ACHN (cell line): ENCODE measurements at regions not wholly inside any gene's neighbourhood (a gene's known extent, or its start where the extent isn't known, plus 50 kb on each side); places are given as distances from the start of the nearest gene placed in this dataset.
"Not testable (repeated sequence)": the region's sequence is repeated elsewhere in the genome, so short reads cannot be mapped to it uniquely, and the experiment has no call there.

Experiments used
- DNase-seq: peaks from one replicate; pipeline ENCODE4 v3.0.0-alpha.2; 2015
- in situ Hi-C: cut with HindIII; loops from 2 replicates; pipeline ENCODE4 v1.10.0; 2017; ENCODE audit warnings: low sequenced_read_pairs, low pct_ligation_motif_present, low pct_unique_long_range_greater_than_20kb

DNA sequence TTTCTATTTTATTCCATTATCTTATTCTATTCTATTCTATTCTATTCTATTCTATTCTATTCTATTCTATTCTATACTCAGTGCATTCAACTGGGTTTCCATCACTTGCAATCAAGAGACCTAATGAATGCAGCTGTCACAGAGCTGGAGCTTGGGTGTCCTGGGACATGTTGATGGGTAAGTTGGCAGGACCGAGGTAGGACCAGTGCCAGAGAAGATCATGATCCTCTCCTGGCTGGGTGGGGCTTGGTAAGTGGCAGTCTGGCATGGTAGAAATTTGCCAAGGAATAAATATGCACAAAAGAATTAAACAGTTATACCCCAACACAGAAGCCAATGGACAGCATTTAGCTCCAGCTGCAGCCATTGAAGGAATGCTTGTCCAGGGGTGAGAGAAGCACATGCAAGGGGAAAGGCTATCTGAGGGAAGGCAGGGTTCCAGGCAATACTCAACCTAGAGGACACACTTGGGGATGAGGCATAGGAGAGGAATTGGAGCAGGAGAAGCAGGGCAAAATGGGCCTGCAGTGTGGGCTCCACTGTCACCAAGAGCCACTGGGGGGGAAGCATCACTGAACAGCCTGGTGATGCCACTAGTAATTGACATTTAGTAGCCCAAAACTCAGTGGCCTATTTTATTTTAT is 97.0 kb upstream of the CD82 start:
- no peak for DNase-seq
- in situ Hi-C loops: no loop called here

DNA sequence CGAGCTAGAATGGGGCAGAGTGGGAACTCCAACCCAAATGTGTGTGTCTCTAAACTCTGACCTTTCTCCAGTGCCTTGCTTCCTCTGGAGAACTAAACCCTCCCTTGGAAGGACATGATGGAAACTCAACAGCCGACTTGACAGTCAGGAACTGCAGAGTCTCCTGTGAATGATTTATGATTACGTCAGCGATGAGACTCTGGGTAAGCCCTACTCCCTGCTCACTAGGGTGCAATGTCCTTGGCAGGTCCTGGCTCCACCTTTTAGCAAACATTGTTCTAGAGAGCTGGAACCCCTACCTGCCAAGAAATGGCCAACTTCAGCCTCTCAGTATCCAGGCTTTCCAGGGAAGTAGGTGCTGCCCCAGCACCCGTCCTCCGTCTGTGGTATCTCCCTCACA is 96.1 kb upstream of the CD82 start:
- in situ Hi-C loops: no loop called here
- no peak for DNase-seq

DNA sequence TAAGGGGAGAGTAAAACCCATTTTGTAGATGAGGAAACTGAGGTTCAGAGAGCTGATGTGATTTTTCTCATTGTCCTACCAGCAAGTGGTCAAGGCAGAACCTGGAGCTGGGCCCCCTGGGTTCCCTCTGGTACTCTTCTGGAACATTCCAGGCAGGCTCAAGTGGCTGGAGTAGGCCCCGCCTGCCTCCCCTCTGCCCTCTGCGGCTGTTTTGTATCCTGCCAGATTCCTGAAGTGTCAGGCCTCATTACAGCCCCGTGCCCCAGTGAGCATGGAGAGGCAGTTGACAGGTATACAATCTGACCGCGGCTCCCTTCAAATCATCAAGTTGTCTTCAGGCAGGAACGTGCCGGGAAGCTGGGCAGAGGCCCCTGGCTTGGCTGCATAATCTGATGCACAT is 94.6 kb upstream of the CD82 start:
- in situ Hi-C loops: no loop called here
- no peak for DNase-seq

DNA sequence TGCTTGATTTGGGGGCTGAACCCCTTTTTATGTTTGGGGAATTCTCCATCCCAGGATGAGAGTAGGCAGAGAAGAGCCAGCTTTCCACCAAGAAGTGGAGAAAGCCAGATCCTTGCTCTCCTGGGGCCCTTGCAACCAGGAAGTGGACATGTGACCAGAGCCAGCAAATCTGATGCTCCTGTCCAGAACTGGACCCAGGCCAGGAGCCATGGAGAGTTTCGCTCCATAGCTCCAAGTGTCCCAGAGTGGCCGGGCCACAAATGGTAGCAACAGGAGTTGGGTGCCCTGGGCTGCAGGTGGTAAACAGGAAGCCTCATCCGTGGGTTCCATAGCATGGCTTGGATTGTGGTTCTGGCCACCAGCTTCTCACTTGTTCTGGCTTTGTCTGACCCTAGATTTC is 93.9 kb upstream of the CD82 start:
- in situ Hi-C loops: no loop called here
- DNase-seq: no peak

DNA sequence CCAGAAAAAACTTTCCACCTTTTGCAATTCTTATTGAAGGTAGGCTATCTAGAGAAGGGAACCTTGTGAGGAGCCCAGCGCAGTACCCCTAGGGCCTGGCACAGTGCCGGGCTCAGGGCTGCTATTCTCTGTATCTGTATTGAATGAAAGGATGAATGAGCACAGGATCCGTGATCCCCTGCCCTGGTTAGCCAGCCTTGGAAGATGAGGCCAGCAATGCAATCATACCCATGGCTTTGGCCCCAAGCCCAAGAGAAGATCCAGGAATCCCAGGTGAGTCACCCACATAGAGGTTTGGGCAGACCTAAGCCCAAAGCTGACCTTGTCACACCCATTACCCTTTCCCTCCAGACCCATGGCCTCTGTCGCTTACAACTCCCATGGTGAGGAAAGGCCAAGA is 92.5 kb upstream of the CD82 start:
- DNase-seq: no peak
- in situ Hi-C loops: no loop called here

DNA sequence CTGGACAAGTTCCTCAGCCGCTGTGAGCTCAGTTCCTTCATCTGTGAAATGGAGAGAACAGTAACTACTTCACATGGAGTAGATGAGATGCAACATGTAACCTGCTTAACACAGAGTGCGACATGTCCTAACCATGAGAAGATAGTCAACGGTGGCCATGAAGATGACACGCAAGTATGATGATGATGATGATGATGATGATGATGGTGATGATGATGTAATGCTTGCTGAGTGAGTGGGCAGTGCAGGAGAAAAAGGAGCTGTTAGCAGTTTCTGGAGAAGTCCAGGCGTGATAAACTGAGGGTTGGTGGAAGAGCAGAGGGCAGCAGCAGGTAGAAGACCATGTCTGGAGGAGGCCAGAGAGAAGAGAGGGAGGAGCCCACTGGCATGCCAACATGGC is 90.8 kb upstream of the CD82 start:
- in situ Hi-C loops: no loop called here
- DNase-seq: no peak

DNA sequence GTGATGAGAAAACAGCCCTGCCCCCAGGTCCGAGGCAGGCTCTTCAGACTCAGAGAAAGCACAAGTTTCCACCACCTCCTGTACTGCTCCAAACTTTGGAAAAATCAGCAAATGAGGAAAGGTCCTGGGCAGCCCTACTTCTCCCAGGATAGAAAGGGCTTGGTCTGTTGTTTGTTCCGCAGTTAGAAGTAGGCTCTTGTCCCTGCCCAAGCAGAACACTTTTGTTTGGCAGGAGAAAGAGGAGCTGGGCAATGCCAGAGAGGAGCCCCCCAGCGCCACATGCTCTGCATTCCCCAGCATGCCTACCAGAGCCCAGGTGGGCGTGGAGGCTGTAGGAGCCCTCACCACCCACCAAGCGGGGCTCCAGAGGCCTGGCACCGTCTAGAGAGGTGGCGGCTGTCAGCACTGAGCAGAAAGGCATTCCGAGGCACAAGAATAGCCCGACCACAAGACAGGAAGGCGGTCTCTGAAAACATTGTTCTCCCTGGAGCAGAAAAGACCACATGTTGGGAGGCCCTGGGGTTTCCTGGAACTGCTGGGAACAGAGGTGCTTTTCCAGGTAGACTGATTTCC is 90.3 kb upstream of the CD82 start:
- DNase-seq: no peak
- in situ Hi-C loops: no loop called here

DNA sequence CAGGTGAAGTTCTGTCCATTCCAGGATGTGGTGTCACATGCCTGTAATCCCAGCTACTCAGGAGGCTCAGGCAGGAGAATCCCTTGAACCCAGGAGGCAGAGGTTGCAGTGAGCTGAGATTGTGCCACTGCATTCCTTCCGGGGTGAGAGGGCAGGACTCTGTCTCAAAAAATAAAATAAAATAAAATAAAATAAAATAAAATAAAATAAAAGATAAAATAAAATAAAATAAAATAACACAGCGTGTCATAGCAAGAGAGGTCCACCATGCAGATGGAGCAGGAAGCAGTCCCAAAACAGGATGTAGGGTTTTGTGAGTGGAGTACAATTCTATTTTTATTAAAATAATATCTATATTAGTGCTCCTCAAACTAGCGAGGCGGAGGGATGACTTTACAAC is 83.1 kb upstream of the CD82 start:
- in situ Hi-C loops, DNase-seq: not testable (repeated sequence)

DNA sequence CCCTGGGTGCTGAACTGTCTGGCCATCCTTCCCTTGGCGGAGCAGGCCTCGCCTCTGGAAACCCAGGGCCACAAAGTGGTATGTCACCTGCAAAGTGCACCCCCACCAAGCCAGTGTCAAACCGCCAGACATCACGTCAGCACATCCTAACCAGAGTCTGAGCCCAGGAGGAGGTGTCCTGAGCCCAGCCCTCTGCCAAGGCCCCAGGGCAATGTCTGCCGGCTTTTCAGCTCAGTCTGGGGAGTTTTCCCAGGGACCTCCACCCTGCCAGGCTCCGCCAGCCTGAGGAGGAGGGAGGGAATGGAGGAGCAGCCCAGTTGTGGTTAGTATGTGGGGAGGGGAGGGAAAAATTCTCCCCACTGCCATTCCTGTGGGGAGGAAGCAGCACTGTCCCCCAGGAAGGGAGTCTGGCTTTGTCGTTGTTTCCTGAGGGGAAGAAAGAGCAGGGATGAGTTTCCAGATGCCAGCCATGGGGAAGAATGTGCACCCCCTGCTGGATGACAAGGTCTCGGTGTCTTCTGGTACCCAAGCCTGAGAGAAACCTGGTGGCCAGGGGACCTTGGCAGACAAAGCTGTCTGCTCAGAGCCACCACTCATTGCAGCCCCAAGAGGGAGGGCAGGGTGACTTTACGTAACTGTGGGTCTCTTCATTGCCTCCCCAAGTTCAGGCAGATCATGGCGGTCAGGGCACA is 81.4 kb upstream of the CD82 start:
- peak; percentile 29 for DNase-seq

DNA sequence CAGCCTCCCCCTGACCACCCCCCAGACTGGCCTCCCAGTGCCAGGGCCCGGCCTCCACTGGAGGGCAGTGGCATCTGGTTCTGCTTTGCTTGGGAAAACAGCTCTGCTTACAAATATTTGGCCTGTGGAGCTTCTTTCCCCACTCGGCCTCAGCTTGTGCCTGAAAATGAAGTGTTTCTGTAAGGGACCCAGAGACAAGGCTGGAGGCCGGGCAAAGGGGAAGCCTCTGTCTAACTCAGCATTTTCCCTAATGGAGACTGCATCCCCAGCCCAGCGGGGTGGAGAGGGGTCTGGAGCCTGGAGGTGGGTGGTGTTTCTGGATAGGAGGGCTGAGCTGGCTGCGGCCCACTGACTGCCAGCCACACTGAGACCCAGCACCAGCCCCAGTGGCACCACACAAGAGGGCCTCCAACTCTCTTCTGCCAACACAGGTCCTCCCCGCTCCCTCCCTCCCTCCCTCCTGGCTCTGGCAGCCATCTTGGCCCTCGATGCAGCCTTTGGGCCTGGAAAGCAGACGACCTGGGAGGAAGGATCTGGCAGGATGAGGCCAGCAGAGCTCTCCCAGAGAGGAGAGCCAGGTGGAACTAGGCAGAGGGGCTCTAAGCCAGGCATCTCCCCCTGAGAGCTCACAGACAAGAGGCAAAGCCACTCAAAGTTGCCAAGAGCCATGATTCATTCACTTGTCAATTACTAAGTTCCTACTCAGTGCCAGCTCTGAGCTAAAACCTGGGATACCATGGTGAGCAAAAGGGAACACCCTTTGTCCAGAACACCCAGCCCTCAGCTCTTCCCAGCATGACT is 77.1 kb upstream of the CD82 start:
- DNase-seq: no peak
- in situ Hi-C loops: no loop called here

More for the DNA sequence above, 81.4 kb upstream of the CD82 start:
- in situ Hi-C loops: no loop called here

DNA sequence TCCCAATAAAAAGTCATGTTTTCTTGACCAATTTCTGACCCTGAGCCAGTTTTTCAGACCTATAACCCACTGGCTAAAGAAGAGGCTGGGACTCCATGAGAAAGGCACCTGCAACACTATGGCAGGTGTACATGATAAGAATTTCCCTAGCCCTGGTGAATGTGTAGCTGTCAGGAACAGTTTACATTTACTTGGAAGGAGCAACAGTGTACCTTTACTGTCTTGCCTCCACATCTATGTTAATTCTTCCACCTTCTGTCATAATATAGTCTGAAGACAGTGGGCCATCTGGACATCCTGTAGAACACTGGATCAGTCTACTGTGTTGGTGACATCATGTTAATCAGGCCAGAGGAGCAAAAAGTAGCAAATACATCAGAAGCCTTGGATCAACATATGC is 72.1 kb upstream of the CD82 start:
- DNase-seq: no peak
- in situ Hi-C loops: no loop called here

DNA sequence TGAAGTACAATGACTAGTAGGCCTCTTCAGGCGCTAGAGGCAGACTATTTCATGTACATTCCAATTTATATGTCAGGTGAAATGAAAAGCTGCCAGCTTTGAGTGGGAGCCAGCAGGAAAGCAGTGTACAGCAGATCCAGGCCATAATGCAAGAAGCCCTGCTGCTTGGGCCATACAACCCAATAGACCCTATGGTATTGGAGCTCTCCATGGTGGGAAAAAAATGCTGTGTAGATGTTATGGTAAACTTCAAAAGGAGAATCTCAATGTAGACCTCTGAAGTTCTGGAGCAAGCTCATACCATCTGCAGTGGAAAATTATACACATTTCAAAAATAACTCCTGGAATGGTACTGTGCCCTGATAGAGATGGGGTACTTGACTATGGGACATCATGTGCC is 71.5 kb upstream of the CD82 start:
- in situ Hi-C loops: no loop called here
- DNase-seq: no peak

DNA sequence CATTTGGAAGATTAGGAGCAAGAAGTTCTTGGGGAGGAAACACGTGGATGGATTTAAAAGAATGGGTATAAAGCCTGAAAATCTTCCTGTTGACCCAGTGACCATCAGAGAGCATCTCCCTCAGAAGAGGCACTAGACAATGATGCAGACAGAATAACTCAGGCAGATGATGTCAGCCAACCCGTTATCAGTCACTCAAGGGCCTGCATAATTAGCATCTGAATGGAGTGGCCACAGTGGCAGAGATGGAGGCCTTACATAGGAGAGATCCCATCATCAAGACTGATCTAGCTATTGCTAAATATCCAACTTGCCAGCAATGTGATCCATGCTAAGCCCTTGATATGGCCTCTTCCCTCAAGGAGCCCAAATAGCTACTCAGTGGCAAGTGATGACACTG is 70.7 kb upstream of the CD82 start:
- in situ Hi-C loops: no loop called here
- DNase-seq: no peak

DNA sequence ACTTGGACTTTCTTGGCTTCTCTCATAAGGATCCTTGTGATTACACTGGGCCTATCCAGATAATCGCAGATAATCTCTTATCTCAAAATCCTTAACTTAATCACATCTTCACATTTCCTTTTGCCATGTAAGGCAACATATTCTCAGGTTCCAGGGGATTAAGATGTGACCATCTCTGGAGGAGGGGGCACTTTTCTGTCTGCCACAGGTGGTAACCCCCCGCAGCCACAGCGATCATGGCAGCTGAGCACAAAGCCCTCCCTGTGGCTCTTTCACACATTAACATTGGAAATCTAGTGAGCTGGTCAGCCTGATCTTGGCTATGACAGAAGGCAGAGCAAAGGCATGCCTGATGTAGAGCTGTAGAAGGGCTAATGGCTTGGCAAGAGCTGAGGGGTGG is 69.1 kb upstream of the CD82 start:
- in situ Hi-C loops: no loop called here

DNA sequence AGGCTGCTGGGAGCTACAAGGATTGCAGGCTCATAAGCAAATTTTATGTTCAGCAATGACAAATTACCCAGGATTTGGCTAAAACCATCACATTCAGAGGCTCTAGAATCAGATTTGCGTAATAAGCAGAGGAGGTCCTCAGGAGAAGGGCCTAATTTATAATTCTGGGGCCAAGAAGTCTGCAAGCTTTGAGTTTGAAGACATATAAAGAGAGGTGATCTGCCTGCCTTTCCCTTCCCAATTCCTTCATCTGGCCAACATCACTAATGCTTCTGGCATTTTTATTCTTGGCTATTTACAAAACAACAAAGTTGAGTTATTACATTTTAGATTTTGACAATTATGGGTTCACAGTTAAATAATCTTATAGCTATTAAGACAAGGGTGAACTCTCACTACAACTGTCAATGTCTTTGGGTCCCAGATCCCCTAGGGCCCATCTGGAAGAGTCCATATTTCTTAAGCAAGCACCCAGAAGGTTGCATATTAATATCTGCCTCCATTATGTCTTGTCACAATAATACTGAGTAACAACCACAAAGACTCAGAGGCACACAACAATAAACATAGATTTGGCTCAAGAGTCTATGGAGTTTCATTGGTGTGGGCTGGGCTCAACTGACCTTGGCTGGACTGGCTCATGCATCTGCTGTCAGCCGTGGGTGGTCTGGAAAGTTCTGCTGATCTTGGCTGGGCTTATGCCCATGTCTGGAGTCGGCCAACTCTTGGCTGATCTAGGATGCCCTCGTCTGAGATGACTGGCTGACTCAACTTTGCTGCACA is 67.2 kb upstream of the CD82 start:
- no peak for DNase-seq
- in situ Hi-C loops: no loop called here

More for the DNA sequence above, 69.1 kb upstream of the CD82 start:
- no peak for DNase-seq

DNA sequence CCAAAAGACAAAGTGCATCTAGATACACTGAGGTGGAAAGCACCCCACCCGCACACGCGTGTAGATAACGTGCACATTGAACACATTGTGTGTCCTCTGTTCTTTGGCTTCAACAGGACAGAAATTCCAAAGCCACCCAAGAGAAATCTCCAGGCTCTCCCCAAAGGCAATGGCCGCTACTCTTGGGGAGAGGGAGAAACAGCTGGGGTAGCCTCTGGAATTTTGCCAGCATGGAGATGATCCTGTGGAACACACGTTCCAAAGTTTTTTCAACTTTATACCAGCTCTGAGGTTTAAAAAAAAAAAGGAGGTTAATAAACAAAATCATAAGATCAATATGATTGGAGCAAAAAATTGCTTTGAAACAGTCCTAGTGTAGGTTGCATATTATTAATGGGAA is 63.0 kb upstream of the CD82 start:
- DNase-seq: no peak
- in situ Hi-C loops: no loop called here

DNA sequence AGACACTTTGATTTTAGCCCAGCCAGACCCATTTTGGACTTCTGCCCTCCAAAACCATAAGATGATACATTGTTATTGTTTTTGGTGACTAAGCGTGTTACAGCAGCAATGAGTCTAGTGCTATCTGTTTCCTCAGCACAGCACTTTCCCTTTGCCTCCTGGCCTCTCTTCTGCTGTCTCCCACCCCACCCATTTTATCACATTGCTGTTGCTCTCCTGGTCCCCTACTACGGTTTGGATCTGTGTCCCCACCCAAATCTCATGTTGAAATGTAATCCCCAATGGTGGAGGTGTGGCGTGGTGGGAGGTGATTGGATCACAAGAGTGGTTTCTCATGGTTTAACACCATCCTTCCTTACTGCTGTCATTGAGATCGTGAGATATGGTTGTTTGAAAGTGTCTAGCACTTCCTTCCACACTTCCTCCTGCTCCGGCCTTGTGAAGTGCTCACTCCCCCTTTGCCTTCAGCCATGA is 59.8 kb upstream of the CD82 start:
- DNase-seq: no peak
- in situ Hi-C loops: no loop called here

DNA sequence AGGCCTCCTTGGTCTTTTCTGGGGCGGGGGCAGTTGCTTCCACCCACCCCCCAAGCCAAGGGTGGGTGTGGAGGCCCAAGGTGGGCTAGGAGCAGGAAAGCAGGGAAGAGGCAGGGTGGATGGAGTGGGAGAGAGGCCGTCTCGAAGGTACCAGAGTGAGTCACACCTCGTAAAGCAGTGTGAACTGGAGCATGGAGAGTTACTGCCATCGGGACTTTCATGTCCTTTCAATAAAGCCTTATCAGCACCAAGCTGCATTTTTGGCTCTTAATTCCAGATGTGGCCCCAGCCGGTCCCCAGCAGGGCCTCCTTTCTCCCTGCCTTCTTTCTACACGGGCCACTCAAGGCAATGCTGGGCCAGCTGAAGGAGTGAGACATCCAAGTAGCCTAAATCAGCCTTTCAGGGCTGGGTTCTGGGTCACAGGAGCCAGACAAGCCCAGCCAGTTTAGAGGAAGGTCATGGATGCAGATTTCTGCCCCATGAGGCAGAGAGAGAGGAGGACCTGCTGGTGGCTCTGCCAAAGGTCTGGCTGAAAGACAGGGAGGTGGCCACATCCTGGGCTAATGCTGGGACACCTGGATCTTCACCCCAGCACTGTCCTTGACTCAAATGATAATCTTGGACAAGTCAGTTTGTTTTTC is 59.0 kb upstream of the CD82 start:
- DNase-seq: peak; percentile 25
- in situ Hi-C loops: no loop called here
